ENCODE measurements at regions not wholly inside any gene's neighbourhood (a gene's known extent, or its start where the extent isn't known, plus 50 kb on each side); places are given as distances from the start of the nearest gene placed in this dataset.

DNA sequence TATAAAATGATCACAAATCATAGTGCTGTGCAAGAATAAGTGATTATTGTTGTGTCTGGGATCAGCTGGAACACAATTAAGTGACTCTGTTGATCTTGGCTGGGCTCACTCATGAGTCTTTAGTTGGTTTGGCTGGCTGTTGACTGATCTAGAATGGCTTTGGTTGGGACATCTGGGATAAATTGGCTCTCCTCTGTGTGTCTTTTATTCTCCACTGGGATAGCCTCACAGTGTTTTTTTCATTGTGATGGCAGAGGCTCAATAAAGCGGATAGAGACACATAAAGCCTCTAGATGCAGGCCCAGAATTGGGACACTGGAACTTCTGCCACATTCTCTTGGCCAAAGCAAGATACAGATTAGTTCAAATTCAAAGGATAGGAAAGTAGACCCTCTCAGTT is 735.6 kb downstream of the PDCD6IP start:
- no peaks in the 10 kb centered on the region for H3K27me3 ChIP-seq
- H3K27ac ChIP-seq = no peak overlapping the region
- TF ChIP-seq, protein P1, sequence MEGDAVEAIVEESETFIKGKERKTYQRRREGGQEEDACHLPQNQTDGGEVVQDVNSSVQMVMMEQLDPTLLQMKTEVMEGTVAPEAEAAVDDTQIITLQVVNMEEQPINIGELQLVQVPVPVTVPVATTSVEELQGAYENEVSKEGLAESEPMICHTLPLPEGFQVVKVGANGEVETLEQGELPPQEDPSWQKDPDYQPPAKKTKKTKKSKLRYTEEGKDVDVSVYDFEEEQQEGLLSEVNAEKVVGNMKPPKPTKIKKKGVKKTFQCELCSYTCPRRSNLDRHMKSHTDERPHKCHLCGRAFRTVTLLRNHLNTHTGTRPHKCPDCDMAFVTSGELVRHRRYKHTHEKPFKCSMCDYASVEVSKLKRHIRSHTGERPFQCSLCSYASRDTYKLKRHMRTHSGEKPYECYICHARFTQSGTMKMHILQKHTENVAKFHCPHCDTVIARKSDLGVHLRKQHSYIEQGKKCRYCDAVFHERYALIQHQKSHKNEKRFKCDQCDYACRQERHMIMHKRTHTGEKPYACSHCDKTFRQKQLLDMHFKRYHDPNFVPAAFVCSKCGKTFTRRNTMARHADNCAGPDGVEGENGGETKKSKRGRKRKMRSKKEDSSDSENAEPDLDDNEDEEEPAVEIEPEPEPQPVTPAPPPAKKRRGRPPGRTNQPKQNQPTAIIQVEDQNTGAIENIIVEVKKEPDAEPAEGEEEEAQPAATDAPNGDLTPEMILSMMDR (IDR thresholded peaks at IDR 0.05) = no peak
- no peak overlapping the region for H3K4me3 ChIP-seq
- ATAC-seq (no peak), DNase-seq (no peak)
- H3K36me3 ChIP-seq = no peaks in the 10 kb centered on the region
- H3K9me3 ChIP-seq = no peaks in the 10 kb centered on the region
- intact Hi-C loops (cut with DNase I) = no loop called here
- H3K4me1 ChIP-seq = no peaks in the 10 kb centered on the region

DNA sequence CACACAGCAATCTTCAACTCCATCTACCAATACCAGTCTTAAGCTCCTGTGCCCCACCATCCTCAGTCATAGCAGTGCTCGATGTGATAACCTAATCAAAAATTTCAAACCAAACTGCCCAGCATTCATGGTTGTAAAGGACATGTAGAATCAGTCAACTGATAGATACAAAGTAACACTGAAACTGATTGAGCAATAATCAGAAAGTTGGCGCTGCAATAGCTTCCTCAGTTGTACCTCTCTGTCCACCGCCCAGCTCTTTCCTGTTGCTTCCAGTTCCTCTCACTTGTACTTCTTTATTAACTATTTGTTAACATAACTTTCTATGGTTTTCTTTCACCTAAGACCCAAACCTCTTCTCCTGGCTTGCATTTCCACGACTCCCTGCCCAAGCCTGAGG is 745.7 kb downstream of the PDCD6IP start:
- Histone ChIP-seq H3K27ac (no peak overlapping the region), H3K4me1 (no peaks in the 10 kb centered on the region), H3K27me3 (no peaks in the 10 kb centered on the region), H3K36me3 (no peaks in the 10 kb centered on the region), H3K4me3 (no peak overlapping the region), H3K9me3 (no peaks in the 10 kb centered on the region)
- intact Hi-C loops (cut with DNase I) = no loop called here
- DNase-seq (no peak), ATAC-seq (no peak)
- TF ChIP-seq, protein P1 (IDR thresholded peaks at IDR 0.05) = no peak

DNA sequence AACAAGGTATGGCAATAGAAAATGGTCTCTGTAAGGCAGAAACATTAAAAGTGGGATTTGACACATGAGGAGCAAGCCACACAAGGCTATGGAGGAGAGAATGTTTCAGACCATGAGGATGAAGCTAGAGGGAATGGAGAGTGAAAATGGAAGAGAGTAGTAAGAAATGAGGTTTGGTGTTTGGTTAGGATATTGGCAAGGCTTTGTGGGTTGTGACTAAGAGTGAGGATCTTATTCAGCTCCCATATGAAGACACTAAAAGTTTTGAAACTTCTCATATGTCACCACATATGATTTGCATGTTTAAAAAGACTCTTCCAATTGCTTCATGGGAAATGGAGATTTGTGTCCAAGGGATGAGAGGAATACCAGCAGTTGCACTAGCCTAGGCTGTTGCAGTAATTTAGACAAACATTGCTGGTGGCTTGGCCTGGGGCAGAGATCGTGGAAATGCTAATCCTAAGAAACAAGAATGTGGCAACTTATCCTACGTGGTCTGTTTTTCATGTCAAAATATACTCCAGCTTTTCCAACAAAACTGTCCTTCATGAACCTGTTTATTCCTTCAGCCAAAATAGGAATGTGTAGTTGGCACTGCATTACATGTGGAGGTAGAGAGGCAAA is 749.0 kb downstream of the PDCD6IP start:
- no peak overlapping the region for H3K27ac ChIP-seq
- no peaks in the 10 kb centered on the region for H3K9me3 ChIP-seq
- DNase-seq = no peak
- H3K36me3 ChIP-seq = no peaks in the 10 kb centered on the region
- no peaks in the 10 kb centered on the region for H3K27me3 ChIP-seq
- no peak overlapping the region for H3K4me3 ChIP-seq
- ATAC-seq = no peak
- intact Hi-C loops (cut with DNase I) = no loop called here
- H3K4me1 ChIP-seq = no peaks in the 10 kb centered on the region
- TF ChIP-seq, protein P1 (IDR thresholded peaks at IDR 0.05) = no peak

DNA sequence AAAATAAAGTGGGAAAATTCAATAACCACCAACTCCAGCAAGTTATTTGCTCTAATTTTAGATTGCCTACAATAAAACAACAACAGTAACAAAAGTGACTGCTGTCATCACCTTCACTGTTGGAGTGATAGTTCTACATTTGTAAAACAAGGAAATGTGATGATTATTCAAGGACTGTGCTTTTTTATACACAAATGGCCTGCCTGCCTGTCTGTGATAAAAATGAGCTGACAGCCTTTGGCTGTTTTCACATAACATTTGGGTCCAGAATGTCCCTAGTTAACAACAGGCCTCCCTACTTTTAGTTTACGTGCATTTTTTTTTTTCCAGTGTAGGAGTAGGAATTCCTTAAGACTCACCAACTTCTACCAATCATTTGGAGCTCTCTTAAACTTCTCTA is 768.8 kb downstream of the PDCD6IP start:
- no peaks in the 10 kb centered on the region for H3K27me3 ChIP-seq

DNA sequence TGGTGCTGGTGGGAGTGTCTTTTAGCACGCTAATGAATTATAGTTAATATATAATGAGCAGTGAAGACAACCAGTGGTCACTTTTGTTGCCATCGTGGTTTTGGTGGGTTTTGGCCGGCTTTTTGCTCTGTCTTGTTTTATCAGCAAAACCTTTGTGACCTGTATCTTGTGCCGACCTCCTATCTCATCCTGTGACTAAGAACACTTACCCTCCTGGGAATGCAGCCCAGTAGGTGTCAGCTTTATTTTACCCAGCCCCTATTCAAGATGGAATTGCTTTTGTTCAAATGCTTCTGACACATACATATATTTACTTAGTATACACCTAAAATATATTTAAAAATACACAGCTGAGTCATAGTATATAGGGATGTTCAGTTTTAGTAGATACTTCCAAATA is 770.3 kb downstream of the PDCD6IP start:
- H3K27me3 ChIP-seq = no peaks in the 10 kb centered on the region
- no peaks in the 10 kb centered on the region for H3K4me1 ChIP-seq
- H3K4me3 ChIP-seq = no peak overlapping the region
- no peaks in the 10 kb centered on the region for H3K36me3 ChIP-seq
- ATAC-seq = no peak
- intact Hi-C loops (cut with DNase I) = no loop called here
- peaks cover 0 to 17% of the 10 kb centered on the region in 2 donors for H3K9me3 ChIP-seq
- TF ChIP-seq, protein P1 (IDR thresholded peaks at IDR 0.05) = no peak
- DNase-seq = no peak
- no peak overlapping the region for H3K27ac ChIP-seq

More for the DNA sequence above, 768.8 kb downstream of the PDCD6IP start:
- no peak overlapping the region for H3K27ac ChIP-seq
- intact Hi-C loops (cut with DNase I) = no loop called here
- H3K4me3 ChIP-seq = no peak overlapping the region
- ATAC-seq (no peak), DNase-seq (no peak)
- no peaks in the 10 kb centered on the region for H3K36me3 ChIP-seq
- TF ChIP-seq, protein P1 (IDR thresholded peaks at IDR 0.05) = no peak
- H3K4me1 ChIP-seq = no peaks in the 10 kb centered on the region
- peaks cover 0 to 24% of the 10 kb centered on the region in 2 donors for H3K9me3 ChIP-seq

Data from left lung (tissue), 4 donors.